Keratinocyte (primary cell): ENCODE measurements at regions not wholly inside any gene's neighbourhood (a gene's known extent, or its start where the extent isn't known, plus 50 kb on each side); places are given as distances from the start of the nearest gene placed in this dataset.
"Not testable (repeated sequence)": the region's sequence is repeated elsewhere in the genome, so short reads cannot be mapped to it uniquely, and the experiment has no call there.

ENCODE experiments used
- DNase-seq: peaks from one replicate; pipeline ENCODE4 v3.0.0-alpha.2; 2011; ENCODE audit warnings: low read depth, missing footprints, low spot score
- FAIRE-seq: peaks from 2 replicates; lab custom pipeline; 2011; peaks lifted over from hg19 to GRCh38; lab: Jason Lieb, UNC
- H2AFZ ChIP-seq: 2 replicates; pipeline ENCODE4 v1.6.0; 2012; ENCODE audit warnings: low read length, control low read depth, inconsistent platforms; ENCODE audit not compliant: control insufficient read depth
- H3K27ac ChIP-seq: 2 replicates; pipeline ENCODE4 v1.5.1; 2011; ENCODE audit warnings: low read length; ENCODE audit not compliant: control insufficient read depth, insufficient read depth
- H3K27me3 ChIP-seq: 3 replicates; pipeline ENCODE4 v1.6.0; 2011; ENCODE audit warnings: low read length; ENCODE audit not compliant: control insufficient read depth, insufficient read depth; ENCODE audit errors: extremely low read depth
- H3K36me3 ChIP-seq, 2 experiments: 2 replicates in 1 of 2; 3 replicates in 1 of 2; pipeline ENCODE4 v1.5.1; 2011; ENCODE audit warnings: low read length in 2 of 2, mild to moderate bottlenecking in 1 of 2; ENCODE audit not compliant: control insufficient read depth in 2 of 2, insufficient read depth in 2 of 2; ENCODE audit errors: extremely low read depth in 1 of 2
- H3K4me1 ChIP-seq: 3 replicates; pipeline ENCODE4 v1.5.1; 2011; ENCODE audit warnings: low read length; ENCODE audit not compliant: control insufficient read depth, insufficient read depth; ENCODE audit errors: extremely low read depth
- H3K4me2 ChIP-seq: 3 replicates; pipeline ENCODE4 v1.6.0; 2011; ENCODE audit warnings: low read depth, low read length; ENCODE audit not compliant: control insufficient read depth, insufficient read depth; ENCODE audit errors: extremely low read depth
- H3K4me3 ChIP-seq, 3 experiments: fragments of 200-600 bp in 1 of 3; sonication (generic) in 1 of 3; 2 replicates in 2 of 3; 3 replicates in 1 of 3; pipeline ENCODE4 v1.5.1; 2011 to 2016; ENCODE audit warnings: low read length in 3 of 3, mild to moderate bottlenecking in 3 of 3, control low read depth in 2 of 3, inconsistent platforms in 1 of 3, low read depth in 1 of 3, mixed read lengths in 1 of 3, mixed run types in 1 of 3, moderate library complexity in 1 of 3; ENCODE audit not compliant: control insufficient read depth in 2 of 3, insufficient read depth in 2 of 3; ENCODE audit errors: extremely low read depth in 1 of 3
- H3K79me2 ChIP-seq: 2 replicates; pipeline ENCODE4 v1.6.0; 2012; ENCODE audit warnings: low read length; ENCODE audit not compliant: control insufficient read depth, insufficient read depth
- H3K9ac ChIP-seq: 3 replicates; pipeline ENCODE4 v1.6.0; 2011; ENCODE audit warnings: low read length; ENCODE audit not compliant: control insufficient read depth, insufficient read depth; ENCODE audit errors: extremely low read depth
- H3K9me1 ChIP-seq: 3 replicates; pipeline ENCODE4 v1.6.0; 2011; ENCODE audit warnings: low read length; ENCODE audit not compliant: control insufficient read depth, insufficient read depth; ENCODE audit errors: extremely low read depth
- H3K9me3 ChIP-seq: 2 replicates; pipeline ENCODE4 v1.5.1; 2012; ENCODE audit warnings: low read depth, low read length; ENCODE audit not compliant: control insufficient read depth
- H4K20me1 ChIP-seq: 3 replicates; pipeline ENCODE4 v1.6.0; 2011; ENCODE audit warnings: low read length; ENCODE audit not compliant: control insufficient read depth, insufficient read depth; ENCODE audit errors: extremely low read depth
- dilution Hi-C: fragments of 300-500 bp; cut with MboI; formaldehyde crosslinking; loops from one replicate; pipeline ENCODE4 v1.7.0; 2020; ENCODE audit warnings: low sequenced_read_pairs; ENCODE audit not compliant: extremely low pct_ligation_motif_present

- H3K9ac ChIP-seq, H3K9me3 ChIP-seq, H2AFZ ChIP-seq, H4K20me1 ChIP-seq, H3K9me1 ChIP-seq, H3K4me3 ChIP-seq, dilution Hi-C loops, H3K27ac ChIP-seq, FAIRE-seq, DNase-seq, H3K79me2 ChIP-seq, H3K36me3 ChIP-seq, H3K4me2 ChIP-seq, H3K4me1 ChIP-seq: not testable (repeated sequence)
- H3K27me3 ChIP-seq = peaks cover 14% of the 10 kb centered on the region
Measured at GRCh38 chr16:29177888-29178726, 193.3 kb downstream of the LAT start.

GRCh38 chr16:29177203-29177887 is 192.5 kb downstream of the LAT start:
- H3K9me1 ChIP-seq, H3K4me1 ChIP-seq, H3K79me2 ChIP-seq, H3K9me3 ChIP-seq, dilution Hi-C loops, H3K4me2 ChIP-seq, H2AFZ ChIP-seq, FAIRE-seq, H3K4me3 ChIP-seq, H4K20me1 ChIP-seq, H3K36me3 ChIP-seq, DNase-seq, H3K9ac ChIP-seq, H3K27ac ChIP-seq: not testable (repeated sequence)
- H3K27me3 ChIP-seq = peaks cover 14% of the 10 kb centered on the region

- DNase-seq, H4K20me1 ChIP-seq, H3K9me3 ChIP-seq, H3K9me1 ChIP-seq, FAIRE-seq, H3K9ac ChIP-seq, H2AFZ ChIP-seq, H3K27ac ChIP-seq, H3K79me2 ChIP-seq, H3K4me1 ChIP-seq, H3K36me3 ChIP-seq, H3K4me2 ChIP-seq, dilution Hi-C loops, H3K4me3 ChIP-seq: not testable (repeated sequence)
- H3K27me3 ChIP-seq = peaks cover 14% of the 10 kb centered on the region
Measured at GRCh38 chr16:29176822-29177202, 192.0 kb downstream of the LAT start.

GRCh38 chr16:29176154-29176470 is 191.3 kb downstream of the LAT start:
- dilution Hi-C loops, H3K9ac ChIP-seq, H2AFZ ChIP-seq, H3K4me2 ChIP-seq, H3K36me3 ChIP-seq, H3K9me3 ChIP-seq, H3K27ac ChIP-seq, H3K4me1 ChIP-seq, H4K20me1 ChIP-seq, FAIRE-seq, H3K4me3 ChIP-seq, H3K79me2 ChIP-seq, H3K9me1 ChIP-seq, DNase-seq: not testable (repeated sequence)
- H3K27me3 ChIP-seq = peaks cover 14% of the 10 kb centered on the region
